ENCODE measurements at regions not wholly inside any gene's neighbourhood (a gene's known extent, or its start where the extent isn't known, plus 50 kb on each side); places are given as distances from the start of the nearest gene placed in this dataset.

GRCh38 chr3:139201446-139202225 lies 142.2 kb upstream of the MRPS22 start:
- no peak for TF ChIP-seq CTCF (conservative IDR thresholded peaks at IDR 0.05; ENCODE audit: low read length)
- TF ChIP-seq EZH2phosphoT487 (IDR thresholded peaks at IDR 0.05; ENCODE audit: borderline replicate concordance, low read depth, low read length), result no peak
